NCI-H460 (cell line): ENCODE measurements at regions not wholly inside any gene's neighbourhood (a gene's known extent, or its start where the extent isn't known, plus 50 kb on each side); places are given as distances from the start of the nearest gene placed in this dataset.
"Not testable (repeated sequence)": the region's sequence is repeated elsewhere in the genome, so short reads cannot be mapped to it uniquely, and the experiment has no call there.

Source experiments
- DNase-seq: peaks from one replicate; pipeline ENCODE4 v3.0.0-alpha.2; 2016; ENCODE audit warnings: low read depth; ENCODE audit errors: extremely low read depth

DNA sequence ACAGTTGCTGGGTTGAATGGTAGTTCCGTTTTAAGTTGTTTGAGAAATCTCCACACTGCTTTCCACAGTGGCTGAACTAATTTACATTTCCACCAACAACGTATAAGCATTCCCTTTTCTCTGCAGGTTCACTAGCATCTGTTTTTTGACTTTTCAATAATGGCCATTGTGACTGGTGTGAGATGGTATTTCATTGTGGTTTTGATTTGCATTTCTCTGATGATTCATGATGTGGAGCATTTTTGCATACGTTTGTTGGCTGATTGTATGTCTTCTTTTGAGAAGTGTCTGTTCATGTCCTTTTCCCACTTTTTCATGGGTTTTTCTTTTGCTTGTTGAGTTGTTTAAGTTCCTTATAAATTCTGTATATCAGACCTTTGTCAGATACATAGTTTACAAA is 150.2 kb upstream of the MAP3K1 start:
- DNase-seq: not testable (repeated sequence)

DNA sequence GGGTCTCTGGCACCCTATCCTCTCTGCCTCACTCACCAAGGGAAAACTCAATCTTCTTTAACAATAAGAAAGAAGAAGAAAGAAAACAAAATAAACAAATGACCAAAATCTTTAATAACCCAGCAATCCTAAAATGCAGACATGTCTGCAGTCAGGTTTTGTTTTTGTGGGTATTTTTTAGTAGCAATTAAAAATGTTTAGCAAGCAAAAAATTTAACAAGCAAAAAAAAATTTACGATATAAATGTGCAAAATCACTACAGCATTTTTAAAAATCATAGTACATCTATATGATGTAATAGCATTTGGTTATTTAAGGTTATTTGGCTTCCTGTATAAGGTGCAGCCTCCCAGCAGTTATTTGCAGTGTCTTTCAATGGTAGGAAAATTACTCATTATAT is 151.3 kb upstream of the MAP3K1 start:
- no peak for DNase-seq

DNA sequence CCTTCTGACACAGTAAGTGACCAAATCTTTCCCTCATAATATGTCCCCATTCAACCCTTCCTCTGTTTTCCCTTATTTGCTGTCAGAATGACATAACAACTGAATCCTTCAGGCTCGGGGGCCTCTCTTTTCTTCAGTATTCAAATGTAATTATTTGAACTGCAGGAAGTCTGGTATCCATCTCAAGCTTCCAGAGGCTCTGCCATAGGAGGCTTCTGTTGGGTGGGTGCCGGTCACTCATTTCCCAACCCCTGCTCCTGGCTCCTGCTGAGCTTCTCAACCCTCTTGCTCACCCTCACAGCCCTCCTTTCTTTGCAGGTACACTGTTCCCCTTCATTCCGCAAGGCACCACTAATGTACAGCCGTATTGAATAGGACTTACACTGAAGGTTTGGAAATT is 151.8 kb upstream of the MAP3K1 start:
- no peak for DNase-seq

DNA sequence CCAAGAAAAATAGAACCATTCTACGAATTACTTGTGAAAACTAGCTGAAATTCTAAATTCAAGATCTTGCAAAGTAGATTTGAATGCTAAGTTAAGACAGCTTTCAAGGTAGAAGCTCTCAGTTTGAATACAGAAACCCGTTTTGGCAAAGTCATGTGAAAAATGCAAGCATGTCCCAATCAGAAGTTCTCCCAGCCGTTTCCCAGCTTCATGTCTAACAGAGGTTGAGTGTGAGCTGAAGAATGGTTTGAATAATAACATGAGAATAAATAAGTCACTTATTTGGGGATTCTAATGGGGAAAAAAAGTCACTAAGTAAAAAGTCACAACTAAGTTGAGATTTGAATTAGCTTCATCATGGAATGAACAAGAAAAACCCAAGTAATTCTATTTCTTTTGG is 152.5 kb upstream of the MAP3K1 start:
- no peak for DNase-seq

DNA sequence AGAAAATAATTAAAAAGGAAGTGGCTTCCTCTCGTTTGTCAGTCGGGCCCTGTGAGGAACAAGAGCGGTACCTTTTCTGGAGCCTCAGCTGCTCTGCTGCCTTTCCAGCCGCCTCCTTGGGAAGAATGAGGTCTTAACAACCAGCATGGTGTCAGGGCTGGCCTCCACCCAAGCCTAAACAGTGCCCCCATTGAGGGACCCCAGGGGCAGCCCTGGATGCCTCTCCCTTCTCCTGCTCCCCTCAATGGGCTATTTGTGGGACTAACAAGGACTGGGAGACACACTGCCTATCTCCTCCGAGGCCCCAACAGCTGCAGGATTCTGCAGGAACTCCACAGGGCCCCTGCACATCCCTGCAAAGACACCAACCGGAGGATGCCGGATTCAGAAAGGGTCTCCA is 155.4 kb upstream of the MAP3K1 start:
- no peak for DNase-seq

DNA sequence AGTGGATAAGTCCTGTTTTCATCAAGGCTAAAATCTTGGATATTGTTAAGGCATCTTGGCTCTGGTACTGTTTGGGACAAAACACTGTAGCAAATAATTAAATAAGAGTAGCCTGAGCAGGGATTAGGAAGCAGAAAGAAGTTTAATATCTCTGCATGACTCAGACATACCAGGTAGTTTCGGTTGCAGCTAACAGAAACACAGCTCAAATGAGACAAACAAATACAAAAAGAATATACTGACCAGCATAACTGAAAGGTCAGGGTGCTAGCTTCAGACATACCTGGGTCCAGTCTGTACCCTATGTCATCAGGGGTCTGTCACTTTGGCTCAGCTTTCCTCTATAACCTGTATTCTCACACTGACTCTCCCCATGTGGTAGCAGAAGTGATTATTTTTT is 156.4 kb upstream of the MAP3K1 start:
- no peak for DNase-seq

DNA sequence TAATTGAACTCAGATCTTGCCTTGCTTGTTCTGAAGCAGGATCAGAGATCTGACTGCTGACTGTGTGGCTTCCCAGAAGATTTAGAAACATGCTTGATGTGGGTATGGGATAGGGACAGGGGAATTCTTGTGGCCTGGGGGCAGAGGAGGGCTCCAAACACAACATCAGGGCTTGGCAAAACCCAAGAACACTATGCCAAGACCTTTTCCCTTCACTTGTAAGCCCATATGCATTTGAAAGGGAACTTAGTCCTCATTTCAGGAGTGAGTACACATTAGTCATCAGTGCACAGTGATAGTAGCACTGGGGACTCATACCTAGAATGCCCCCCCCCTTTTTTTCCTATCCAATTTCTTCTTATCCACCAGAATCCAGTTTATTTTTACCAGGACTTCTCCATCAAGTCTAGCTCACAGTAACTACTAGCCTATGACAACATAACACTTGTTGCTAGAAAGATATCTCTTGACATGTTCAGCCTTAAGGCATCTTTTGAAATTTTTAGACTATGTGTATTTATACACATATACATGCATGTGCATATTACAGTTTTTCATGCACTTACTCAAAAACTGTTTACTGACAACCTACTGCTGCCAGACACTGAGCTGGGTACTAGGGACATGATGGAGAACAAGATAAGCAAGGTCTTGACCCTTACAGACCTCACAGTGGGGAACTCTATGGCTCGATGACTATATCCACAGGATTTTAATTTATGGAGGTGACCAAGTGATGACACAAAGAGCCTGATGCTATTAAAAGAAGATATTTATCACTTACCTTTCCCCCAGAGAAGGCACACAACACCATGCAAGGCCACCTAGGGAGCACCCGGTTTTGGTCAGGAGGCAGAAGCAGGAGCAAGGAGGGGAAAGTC is 158.3 kb upstream of the MAP3K1 start:
- no peak for DNase-seq

DNA sequence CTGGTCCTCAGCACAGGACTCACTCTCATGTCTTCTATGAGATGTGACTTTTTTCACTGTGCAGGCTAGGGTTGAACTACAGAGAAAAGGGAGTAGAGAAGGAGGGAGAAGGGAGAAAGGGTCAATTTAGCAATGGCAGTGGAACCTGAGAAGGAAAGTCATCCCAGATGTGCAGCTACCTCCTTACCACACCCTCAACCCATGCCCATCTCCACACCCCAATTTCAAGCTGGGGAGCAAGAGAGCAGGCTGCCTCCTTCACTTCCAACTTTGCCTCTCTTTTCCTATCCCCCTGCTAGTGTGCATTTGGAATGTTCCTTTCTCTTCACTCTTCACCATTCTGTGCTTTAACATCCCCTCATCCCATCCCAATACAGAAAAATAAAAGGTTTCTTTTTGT is 163.5 kb upstream of the MAP3K1 start:
- no peak for DNase-seq

DNA sequence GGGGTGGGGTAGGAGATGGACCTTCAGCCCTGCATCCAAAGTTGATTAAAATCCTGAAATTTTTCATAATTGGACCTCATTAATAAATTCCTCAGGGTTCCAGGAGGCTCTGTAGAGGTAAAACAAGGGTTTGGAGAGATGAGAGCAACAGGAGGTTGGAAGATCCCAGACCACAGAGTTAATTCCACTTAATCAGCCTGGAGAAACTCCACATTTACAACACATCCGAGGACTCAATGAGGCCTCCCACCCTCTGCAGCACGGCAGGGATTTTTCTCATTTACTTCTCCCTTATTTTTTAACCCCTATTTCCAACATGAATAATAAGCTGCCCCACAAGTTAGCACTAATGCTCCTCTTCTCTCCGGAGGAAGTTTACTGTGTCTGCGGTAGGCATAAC is 165.0 kb upstream of the MAP3K1 start:
- no peak for DNase-seq

DNA sequence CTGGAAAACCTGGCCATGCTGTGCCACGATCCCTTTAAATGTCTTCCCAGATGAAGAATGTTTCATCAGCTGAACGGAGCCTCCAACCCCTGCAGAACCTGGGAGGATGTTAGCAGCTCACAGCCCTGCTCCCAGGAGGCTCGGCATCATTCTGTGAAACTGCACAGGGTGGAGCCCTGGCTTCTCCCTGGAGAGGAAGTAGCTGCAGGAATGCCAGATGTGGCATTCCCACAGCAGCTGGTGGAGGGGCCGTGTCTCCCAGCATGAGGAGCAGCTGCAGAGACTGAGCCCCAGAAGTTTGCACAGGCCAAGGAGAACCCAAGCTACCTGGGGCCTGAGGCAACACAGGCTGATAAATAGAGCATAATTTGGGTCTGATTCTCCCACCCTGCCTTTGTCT is 165.8 kb upstream of the MAP3K1 start:
- DNase-seq: no peak

DNA sequence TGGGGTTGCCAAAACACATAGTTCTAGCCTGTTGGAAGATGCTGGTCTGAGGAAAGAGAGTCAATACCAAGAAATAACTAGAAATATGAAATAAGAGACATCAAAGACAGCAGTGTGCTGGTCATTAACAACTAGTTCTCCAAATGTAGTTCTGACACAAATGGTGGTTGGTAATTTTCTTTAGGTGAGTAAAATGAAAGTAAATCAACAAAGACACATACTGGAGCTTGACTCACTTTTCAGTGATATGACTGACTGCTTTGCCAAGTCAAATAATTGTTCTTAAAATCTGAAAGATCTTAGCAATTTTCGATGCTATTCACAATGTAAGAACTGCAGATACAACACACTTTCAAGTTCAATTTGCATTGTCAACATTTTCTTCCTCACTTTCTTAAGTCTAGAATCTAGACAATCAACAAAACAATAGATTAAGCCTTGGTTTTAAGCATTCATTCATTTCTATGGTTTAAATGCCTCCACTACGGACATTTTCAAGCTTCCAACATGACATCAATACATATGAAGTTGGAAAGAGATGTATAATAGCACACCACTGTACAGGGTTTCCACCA is 166.8 kb upstream of the MAP3K1 start:
- no peak for DNase-seq

DNA sequence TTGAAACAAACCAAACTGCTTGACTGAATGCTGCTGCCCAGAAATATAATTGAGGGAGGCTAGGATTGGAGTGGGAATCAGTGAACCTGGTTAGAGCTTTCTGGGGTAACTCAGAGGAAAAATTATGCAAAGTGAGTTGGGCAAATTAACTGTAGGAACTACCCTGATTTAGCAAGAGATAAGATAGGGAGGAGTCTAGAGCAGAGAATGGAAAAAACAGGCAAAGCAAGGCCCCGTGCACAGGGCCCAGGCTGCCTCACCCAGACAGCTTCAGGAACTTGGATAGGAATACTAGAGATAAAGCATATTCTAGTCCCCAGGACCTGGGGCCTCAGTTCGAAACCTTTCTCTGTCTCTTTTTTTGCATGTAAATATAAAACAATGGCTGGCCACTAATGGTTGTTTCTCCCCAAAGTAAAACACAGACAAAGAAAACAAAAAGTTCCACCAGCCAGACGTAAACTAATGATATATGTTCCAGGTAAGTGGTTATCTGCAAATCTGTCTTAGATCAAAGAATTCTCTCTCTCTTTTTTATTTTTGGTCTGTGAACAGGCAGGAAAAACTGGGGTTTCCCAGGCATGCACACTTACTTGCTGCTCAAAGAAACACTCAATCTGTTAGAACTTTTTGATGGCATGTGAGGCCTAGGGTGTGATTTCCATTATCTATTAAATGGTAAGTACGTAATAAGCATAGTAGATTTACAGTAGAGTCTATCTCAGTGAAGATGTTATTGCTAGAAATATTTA is 168.1 kb upstream of the MAP3K1 start:
- no peak for DNase-seq

DNA sequence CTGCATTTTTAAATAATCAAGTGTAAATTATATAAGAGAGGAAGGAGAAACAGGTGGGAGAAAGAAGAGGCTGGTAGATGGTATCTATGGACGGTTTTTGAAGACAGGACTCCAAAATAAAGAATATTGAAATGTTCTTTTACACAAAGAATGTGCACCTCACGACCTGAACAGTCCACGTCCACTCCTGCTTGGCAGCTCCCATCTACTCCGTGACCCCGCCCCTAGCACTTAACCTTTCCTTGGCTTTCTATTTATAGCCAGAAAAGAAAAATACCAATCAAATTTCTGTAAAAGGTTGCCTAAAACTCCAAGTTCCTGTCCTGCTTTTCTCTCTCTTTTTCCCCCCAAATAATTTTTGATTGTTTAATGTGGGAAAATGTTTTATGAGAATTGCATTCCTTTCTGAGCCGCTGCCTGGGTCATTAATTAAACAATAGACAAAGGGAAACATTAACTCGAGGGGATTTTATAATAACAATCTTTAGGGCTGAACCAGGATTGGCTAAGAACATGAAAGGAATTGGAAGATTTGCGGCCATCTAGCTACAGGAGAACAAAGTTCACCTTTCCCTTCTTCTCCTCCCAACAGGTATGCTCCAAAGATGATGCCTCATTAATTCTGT is 173.6 kb upstream of the MAP3K1 start:
- DNase-seq: no peak

DNA sequence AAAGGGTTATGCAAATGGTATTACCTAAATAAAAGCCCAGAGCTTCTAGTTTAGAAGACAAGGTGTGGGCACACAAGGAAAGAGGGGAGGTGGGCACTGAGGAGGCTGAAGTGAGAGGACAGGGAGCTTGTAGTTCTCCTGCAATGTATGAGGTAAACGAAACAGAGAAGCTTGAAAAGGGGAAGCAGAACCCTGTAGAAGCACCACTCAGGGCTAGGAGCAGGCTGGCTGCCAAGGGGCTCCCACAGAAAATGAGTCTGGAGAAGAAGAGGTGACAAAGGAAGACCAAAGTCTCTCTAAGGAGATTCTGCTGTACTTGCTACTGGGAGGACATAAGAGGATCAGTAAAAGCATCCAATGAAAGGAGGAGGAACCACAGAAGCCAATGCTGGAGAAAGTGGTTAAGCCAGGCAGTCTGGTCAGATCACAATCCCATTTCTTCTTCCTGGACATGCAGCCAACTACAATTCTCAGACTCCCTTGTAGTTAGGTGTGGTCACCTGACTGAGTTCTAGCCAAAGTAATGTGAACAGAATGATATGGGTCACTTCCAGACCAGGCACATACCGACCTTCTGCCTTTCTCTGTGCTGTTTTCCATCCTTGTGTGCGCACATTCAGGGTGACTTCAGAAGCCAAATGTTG is 174.5 kb upstream of the MAP3K1 start:
- DNase-seq: no peak

DNA sequence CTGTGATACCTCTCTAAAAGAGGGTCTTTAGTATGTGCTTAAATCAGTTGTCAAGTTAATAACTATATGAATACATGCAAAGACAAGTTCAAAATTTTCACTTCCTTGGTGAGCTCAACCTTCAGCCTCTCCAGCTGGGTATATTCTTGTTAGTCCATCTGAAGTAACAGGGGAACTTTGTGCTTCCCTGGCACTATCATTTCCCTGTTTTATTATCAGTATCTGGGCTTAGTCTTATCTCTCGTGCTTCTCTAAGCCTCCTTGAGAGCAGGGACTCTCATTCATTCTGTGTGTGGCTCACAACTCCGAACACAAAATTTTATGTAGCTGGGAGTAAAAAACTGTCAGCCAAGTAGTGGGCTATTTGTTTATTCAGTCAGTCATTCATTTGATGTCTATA is 175.9 kb upstream of the MAP3K1 start:
- DNase-seq: no peak

DNA sequence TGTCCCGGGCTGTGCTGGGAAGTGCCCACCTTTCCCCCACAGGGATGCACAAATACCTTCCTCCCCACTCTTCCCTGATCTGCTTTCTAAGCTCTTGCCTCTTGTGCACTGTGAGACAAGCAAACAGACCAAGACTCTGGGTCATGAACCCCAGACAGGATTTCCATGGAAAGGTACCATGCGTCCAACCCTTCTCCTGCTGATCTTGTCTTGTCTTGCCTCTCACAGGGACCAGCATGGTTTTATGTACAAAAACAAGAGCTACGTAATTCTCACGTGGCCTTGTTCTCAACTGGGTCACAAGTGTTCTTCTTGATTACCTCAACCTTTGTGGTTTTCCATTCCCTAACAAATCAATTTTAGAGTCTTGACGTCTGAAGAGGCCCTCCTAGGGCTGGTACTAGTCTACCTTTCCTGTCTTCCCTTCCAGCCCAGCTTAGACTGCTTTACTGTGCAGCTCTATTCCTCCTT is 176.5 kb upstream of the MAP3K1 start:
- DNase-seq: no peak

DNA sequence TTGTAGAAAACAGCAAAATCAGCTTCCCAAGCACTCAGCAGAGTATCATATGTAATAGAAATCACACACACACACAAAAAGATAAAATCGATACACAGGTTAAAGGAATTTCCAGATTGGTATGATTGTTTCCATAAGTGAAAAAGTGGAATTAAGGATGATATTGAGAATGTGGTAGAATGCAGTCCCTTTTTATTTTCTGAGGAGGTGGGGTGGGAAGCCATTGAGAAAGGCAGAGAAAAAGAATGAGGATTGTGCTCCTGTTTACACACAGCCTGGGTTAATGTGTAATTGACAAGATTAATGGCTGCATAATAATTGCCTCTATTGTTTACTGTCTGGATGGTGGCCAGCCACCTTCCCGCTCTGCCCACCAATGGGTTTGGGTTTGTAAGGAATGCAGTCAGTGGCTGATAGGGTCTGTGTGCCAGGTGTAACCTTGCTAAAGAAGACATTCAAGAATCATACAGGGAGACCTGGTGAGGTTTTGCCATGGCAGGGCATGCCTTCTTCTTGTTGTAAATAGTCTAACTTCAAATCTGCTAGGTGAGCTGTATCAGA is 177.2 kb upstream of the MAP3K1 start:
- DNase-seq: no peak

DNA sequence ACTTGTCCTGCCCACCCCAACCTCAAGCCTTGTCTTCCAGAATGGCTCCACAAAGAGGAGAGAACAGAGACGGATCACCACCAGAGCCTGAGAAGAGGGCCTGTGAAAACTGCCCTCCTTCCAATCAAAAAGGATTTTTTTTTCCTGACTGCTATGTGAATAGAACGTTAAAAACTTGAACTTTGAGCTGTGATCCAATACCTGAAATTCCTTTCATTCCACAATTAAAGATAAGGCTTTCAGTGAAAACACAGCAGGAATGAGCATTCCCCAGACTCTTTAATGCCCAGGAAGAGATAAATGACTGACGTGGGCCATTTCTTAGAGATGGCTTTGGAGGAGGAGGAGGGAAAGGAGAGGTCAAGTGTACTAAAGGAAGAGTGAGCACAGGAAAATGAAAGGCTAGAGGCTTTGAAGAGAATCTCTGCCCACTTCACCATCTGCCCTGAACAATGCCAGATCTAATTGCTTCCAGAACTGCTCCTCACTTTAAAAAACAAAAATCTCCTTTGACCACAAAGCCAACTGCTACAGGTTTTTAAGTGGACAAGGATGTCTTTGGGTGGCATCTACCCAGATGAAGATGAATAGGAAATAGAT is 177.9 kb upstream of the MAP3K1 start:
- no peak for DNase-seq

DNA sequence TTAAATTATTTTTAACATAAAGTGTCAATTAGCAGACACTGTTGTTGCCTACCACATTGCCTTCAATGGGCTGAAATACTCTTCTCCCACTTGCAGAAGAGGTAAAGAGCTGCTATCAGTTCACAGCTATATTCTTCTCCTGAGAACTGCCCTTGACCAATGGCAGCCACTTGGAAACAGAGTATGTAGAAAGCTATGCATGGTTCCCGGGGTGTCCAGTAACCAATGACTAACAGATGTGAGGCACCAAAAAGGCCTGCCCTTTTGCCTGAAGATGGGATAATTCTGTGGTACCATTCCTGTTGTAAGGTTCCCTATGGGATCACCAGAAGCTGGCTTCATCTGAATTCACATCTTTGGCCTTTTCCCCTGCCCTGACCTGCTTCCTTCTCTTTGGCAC is 181.4 kb upstream of the MAP3K1 start:
- no peak for DNase-seq

DNA sequence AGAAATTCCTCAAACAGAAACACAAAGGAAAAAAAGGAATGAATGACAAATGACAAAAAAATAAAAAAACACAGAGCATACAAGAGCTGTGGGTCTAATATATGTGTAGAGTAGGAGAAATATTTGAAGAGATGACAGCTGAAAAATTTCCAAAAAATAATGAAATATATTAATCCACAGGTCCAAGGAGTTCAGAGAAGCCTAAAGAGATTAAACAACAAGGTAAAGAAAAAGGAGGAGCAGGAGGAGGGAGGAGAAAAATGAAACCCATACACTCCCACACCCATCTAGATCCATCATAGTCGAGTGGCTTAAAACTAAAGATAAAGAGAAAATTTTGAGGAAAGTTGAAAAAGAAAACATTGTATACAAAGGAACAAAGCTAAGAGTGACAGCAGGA is 182.4 kb upstream of the MAP3K1 start:
- DNase-seq: no peak
